HCT116 (cell line): ENCODE measurements at regions not wholly inside any gene's neighbourhood (a gene's known extent, or its start where the extent isn't known, plus 50 kb on each side); places are given as distances from the start of the nearest gene placed in this dataset.

ENCODE experiments used
- ATAC-seq: fragments of 200-7000 bp; cut with Tn5 transposase; 2 replicates; pipeline ENCODE4 v1.9.1; 2020; ENCODE audit warnings: mild to moderate bottlenecking, moderate library complexity
- BruUV-seq: library from RNA; stranded (reverse); fragments of 400-500 nt; replicated peaks from 2 replicates; lab custom pipeline; 2021; lab: Mats Ljungman, UMichigan
- CTCF ChIA-PET: fragments of 300-600 bp; sonication (Branson Sonifier 250); formaldehyde crosslinking; loops from one replicate; lab custom pipeline; 2021; ENCODE audit warnings: antibody characterized with exemption; lab: Charles Lee
- POLR2A ChIA-PET: fragments of 300-600, 350-600 bp; sonication (Branson Sonifier 250); formaldehyde crosslinking; loops from one replicate; lab custom pipeline; 2021; ENCODE audit warnings: antibody characterized with exemption; lab: Charles Lee
- RAD21 ChIA-PET, 2 experiments: fragments of 300-600 bp; sonication (Branson Sonifier 250); formaldehyde crosslinking; loops; one replicate each; lab custom pipeline; 2023; ENCODE audit warnings: low total read pairs in 2 of 2; ENCODE audit not compliant: uncharacterized antibody in 2 of 2, unreplicated experiment in 2 of 2, low non-redundant PET in 1 of 2; lab: Charles Lee
- DNase-seq: peaks from one replicate; pipeline ENCODE4 v3.0.0-alpha.2; 2010; ENCODE audit warnings: low read depth, low spot score
- H2AFZ ChIP-seq: fragments of 200-600 bp; shearing (Covaris generic), sonication (generic); 2 replicates; pipeline ENCODE4 v1.6.1; 2017; ENCODE audit warnings: low read depth, mixed run types, mixed read lengths, antibody characterized with exemption, low read length; ENCODE audit not compliant: poor library complexity, severe bottlenecking
- H3K27ac ChIP-seq: 2 replicates; pipeline ENCODE4 v1.5.1; 2012; ENCODE audit warnings: low read depth, low read length
- H3K27me3 ChIP-seq: fragments of 200-600 bp; sonication (generic); 2 replicates; pipeline ENCODE4 v1.6.1; 2016; ENCODE audit warnings: mixed run types, low read length, mixed read lengths; ENCODE audit not compliant: insufficient read depth
- H3K36me3 ChIP-seq, 2 experiments: fragments of 200-500 bp in 1 of 2; fragments of 200-600 bp in 1 of 2; sonication (Bioruptor generic) in 1 of 2; sonication (generic) in 1 of 2; 2 replicates each; pipeline versions ENCODE4 v1.5.1 to v1.6.1; 2014 to 2016; ENCODE audit warnings: low read length in 2 of 2, inconsistent platforms in 1 of 2, mixed read lengths in 1 of 2, mixed run types in 1 of 2; ENCODE audit not compliant: insufficient read depth in 2 of 2, control insufficient read depth in 1 of 2
- H3K4me1 ChIP-seq, 2 experiments: fragments of 200-600 bp in 1 of 2; sonication (generic) in 1 of 2; 2 replicates each; pipeline versions ENCODE4 v1.5.1 to v1.6.1; 2012 to 2017; ENCODE audit warnings: low read length in 2 of 2, inconsistent platforms in 1 of 2, mild to moderate bottlenecking in 1 of 2, mixed read lengths in 1 of 2, mixed run types in 1 of 2, moderate library complexity in 1 of 2; ENCODE audit not compliant: insufficient read depth in 2 of 2, control insufficient read depth in 1 of 2
- H3K4me2 ChIP-seq: fragments of 200-600 bp; sonication (generic); 2 replicates; pipeline ENCODE4 v1.6.1; 2017; ENCODE audit warnings: mixed run types, low read length, mixed read lengths
- H3K4me3 ChIP-seq, 2 experiments: fragments of 200-600 bp in 1 of 2; sonication (generic) in 1 of 2; replicated peaks in 1 of 2; 2 replicates each; pipeline ENCODE4 v1.5.1; 2011 to 2016; ENCODE audit warnings: low read length in 2 of 2, control low read depth in 1 of 2, low read depth in 1 of 2, mild to moderate bottlenecking in 1 of 2, mixed read lengths in 1 of 2, mixed run types in 1 of 2
- H3K79me2 ChIP-seq: fragments of 200-600 bp; sonication (generic); 2 replicates; pipeline ENCODE4 v1.6.1; 2017; ENCODE audit warnings: mild to moderate bottlenecking, mixed run types, low read length, moderate library complexity, mixed read lengths; ENCODE audit not compliant: insufficient read depth
- H3K9ac ChIP-seq: fragments of 200-600 bp; sonication (generic); 2 replicates; pipeline ENCODE4 v1.6.1; 2016; ENCODE audit warnings: low read length, mixed read lengths
- H3K9me2 ChIP-seq: fragments of 200-600 bp; sonication (generic), shearing (Covaris generic); 2 replicates; pipeline ENCODE4 v1.6.1; 2017; ENCODE audit warnings: mixed run types, mild to moderate bottlenecking, moderate library complexity; ENCODE audit not compliant: insufficient read depth
- H3K9me3 ChIP-seq, 2 experiments: fragments of 200-500 bp in 1 of 2; fragments of 200-600 bp in 1 of 2; sonication (Bioruptor generic) in 1 of 2; sonication (generic) in 1 of 2; 2 replicates each; pipeline ENCODE4 v1.6.1; 2014 to 2017; ENCODE audit warnings: low read length in 2 of 2, mixed read lengths in 2 of 2, inconsistent platforms in 1 of 2, low read depth in 1 of 2, mild to moderate bottlenecking in 1 of 2, mixed run types in 1 of 2, moderate library complexity in 1 of 2; ENCODE audit not compliant: control insufficient read depth in 1 of 2, insufficient read depth in 1 of 2
- H4K20me1 ChIP-seq: fragments of 200-600 bp; sonication (generic), shearing (Covaris generic); 2 replicates; pipeline ENCODE4 v1.6.1; 2017; ENCODE audit warnings: mixed run types, mild to moderate bottlenecking, moderate library complexity; ENCODE audit not compliant: insufficient read depth
- CBX3 ChIP-seq: IDR thresholded peaks from 2 replicates; pipeline ENCODE4 v1.6.1; 2012; ENCODE audit warnings: low read depth
- CEBPB ChIP-seq: IDR thresholded peaks from 2 replicates; pipeline ENCODE4 v1.6.1; 2012; ENCODE audit warnings: low read depth
- EGR1 ChIP-seq: IDR thresholded peaks from 2 replicates; pipeline ENCODE4 v1.6.1; 2012; ENCODE audit warnings: low read depth
- ELF1 ChIP-seq: IDR thresholded peaks from 2 replicates; pipeline ENCODE4 v1.6.1; 2012; ENCODE audit warnings: low read depth, borderline replicate concordance
- EZH2 ChIP-seq: fragments of 200-600 bp; sonication (generic); IDR thresholded peaks from 2 replicates; pipeline ENCODE4 v1.6.1; 2017; ENCODE audit warnings: antibody characterized with exemption, mixed run types
- EZH2phosphoT487 ChIP-seq: fragments of 200-600 bp; IDR thresholded peaks from 2 replicates; pipeline ENCODE4 v1.6.1; 2018; ENCODE audit warnings: antibody characterized with exemption, borderline replicate concordance
- FOSL1 ChIP-seq: IDR thresholded peaks from 2 replicates; pipeline ENCODE4 v1.6.1; 2012; ENCODE audit warnings: low read depth
- POLR2A ChIP-seq: IDR thresholded peaks from 2 replicates; pipeline ENCODE4 v1.7.0; 2011; ENCODE audit warnings: borderline replicate concordance; ENCODE audit not compliant: insufficient read depth, insufficient read length; ENCODE audit errors: extremely low read depth
- RAD21 ChIP-seq: IDR thresholded peaks from 2 replicates; pipeline ENCODE4 v1.6.1; 2012; ENCODE audit warnings: low read depth, mild to moderate bottlenecking
- SIN3A ChIP-seq: IDR thresholded peaks from 2 replicates; pipeline ENCODE4 v1.6.1; 2012; ENCODE audit warnings: low read depth
- YY1 ChIP-seq: IDR thresholded peaks from 2 replicates; pipeline ENCODE4 v1.6.1; 2011; ENCODE audit warnings: low read length, low read depth, moderate library complexity, mild to moderate bottlenecking; ENCODE audit not compliant: insufficient replicate concordance; ENCODE audit errors: extremely low read depth
- ZFX ChIP-seq: fragments of 450-650 bp; IDR thresholded peaks from 2 replicates; pipeline ENCODE4 v1.6.1; 2017
- ZNF274 ChIP-seq: fragments of 200-500 bp; sonication (Bioruptor generic); IDR thresholded peaks from 2 replicates; pipeline ENCODE4 v1.6.1; 2014; ENCODE audit warnings: mild to moderate bottlenecking, low read depth, low read length, inconsistent platforms
- intact Hi-C: fragments of 100-400 bp; cut with micrococcal nuclease; formaldehyde crosslinking; loops from 2 replicates; pipeline ENCODE4 v1.10.0; 2022
- TF ChIP-seq, protein P1 (sequence below), 3 experiments: fragments of 200-600 bp in 1 of 3; sonication (generic) in 1 of 3; IDR thresholded peaks in 2 of 3; conservative IDR thresholded peaks in 1 of 3; 2 replicates each; pipeline ENCODE4 v1.5.1; 2012 to 2017; ENCODE audit warnings: low read depth in 2 of 3, low read length in 2 of 3, antibody characterized with exemption in 1 of 3, borderline replicate concordance in 1 of 3, control low read depth in 1 of 3, mild to moderate bottlenecking in 1 of 3, mixed read lengths in 1 of 3, mixed run types in 1 of 3, moderate library complexity in 1 of 3; ENCODE audit not compliant: insufficient read depth in 1 of 3
- TF ChIP-seq, protein P2 (sequence below): IDR thresholded peaks from 2 replicates; pipeline ENCODE4 v1.6.1; 2012
- TF ChIP-seq, protein P3 (sequence below): IDR thresholded peaks from 2 replicates; pipeline ENCODE4 v1.6.1; 2011; ENCODE audit warnings: mild to moderate bottlenecking, low read length, moderate library complexity; ENCODE audit not compliant: insufficient replicate concordance; ENCODE audit errors: extremely low read depth
- TF ChIP-seq, protein P4 (sequence below): IDR thresholded peaks from 2 replicates; pipeline ENCODE4 v1.6.1; 2012; ENCODE audit warnings: low read depth

DNA sequence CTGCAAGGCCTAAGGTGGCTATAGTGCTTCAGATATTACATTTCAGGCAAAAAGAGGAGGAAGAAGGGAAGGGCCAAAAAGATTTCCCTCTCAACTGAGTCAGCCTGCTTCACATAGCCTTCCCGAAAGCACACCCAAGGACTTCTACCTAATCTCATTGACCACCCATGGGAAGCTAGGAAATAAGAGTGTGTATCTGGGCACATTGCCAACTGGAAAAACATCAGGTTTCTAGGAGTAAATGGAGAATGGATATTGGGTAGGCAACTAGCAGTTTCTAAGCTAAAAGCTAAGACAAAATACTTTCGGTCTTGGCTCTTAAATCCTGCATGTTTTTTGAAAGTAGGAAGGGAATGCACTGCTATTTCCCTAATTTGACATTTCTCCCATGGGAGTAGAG is 221.7 kb upstream of the GRIP1 start (continued):
- TF ChIP-seq, protein P1, sequence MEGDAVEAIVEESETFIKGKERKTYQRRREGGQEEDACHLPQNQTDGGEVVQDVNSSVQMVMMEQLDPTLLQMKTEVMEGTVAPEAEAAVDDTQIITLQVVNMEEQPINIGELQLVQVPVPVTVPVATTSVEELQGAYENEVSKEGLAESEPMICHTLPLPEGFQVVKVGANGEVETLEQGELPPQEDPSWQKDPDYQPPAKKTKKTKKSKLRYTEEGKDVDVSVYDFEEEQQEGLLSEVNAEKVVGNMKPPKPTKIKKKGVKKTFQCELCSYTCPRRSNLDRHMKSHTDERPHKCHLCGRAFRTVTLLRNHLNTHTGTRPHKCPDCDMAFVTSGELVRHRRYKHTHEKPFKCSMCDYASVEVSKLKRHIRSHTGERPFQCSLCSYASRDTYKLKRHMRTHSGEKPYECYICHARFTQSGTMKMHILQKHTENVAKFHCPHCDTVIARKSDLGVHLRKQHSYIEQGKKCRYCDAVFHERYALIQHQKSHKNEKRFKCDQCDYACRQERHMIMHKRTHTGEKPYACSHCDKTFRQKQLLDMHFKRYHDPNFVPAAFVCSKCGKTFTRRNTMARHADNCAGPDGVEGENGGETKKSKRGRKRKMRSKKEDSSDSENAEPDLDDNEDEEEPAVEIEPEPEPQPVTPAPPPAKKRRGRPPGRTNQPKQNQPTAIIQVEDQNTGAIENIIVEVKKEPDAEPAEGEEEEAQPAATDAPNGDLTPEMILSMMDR (IDR thresholded peaks at IDR 0.05 in 2 of 3, conservative IDR thresholded peaks at IDR 0.05 in 1 of 3; ENCODE audit: borderline replicate concordance in 1 of 3, insufficient read depth in 1 of 3, low read depth in 2 of 3, low read length in 2 of 3), result no peak
- TF ChIP-seq EGR1 (no peak), ELF1 (no peak), ZNF274 (no peak), FOSL1 (no peak), POLR2A (no peak)
- TF ChIP-seq, protein P2, sequence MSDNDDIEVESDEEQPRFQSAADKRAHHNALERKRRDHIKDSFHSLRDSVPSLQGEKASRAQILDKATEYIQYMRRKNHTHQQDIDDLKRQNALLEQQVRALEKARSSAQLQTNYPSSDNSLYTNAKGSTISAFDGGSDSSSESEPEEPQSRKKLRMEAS, result no peak

DNA sequence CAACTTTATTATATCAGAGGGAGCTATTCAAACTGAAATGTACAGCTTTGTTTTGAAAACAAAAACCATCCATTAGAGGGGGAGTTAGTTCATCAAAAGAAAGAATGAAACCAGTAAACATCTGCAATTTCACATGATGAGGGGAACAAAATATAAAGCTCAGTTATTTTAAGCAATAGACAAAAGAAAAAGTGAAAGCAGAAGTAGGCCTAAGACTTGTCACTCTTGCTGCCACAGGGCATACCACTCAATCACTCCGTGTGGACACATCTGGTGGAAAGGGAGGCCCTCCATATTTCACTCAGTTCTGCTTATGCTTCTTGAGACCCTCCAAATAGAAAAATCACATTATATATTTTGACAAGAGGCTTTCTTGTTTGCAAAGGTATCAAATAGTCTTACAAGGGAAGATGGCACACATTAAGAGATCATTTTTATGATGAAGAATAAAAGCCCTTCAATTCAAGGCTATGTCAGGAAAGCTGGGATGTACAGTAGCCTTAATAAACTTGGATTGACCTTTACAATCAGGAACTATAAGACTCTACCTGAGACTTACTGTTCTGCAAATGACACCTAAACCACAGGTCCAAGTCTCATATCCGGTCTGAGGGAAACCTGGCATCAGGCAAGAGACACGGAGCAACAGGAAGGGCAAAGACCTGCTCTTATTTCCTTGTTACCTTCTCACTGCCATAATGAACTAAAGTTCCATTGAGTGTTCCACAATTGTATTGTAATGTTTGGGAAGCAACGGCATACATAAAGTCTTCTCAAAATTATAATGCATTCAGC is 222.5 kb upstream of the GRIP1 start:
- ChIA-PET POLR2A (no interaction called here), RAD21 (no interaction called here), CTCF (no interaction called here)
- H3K4me2 ChIP-seq, result no peak overlapping the region
- H3K4me3 ChIP-seq, result no peak overlapping the region
- ATAC-seq, result no peak
- no peak overlapping the region for H3K9ac ChIP-seq
- H3K79me2 ChIP-seq, result no peaks in the 10 kb centered on the region
- H3K27me3 ChIP-seq, result peaks cover 46% of the 10 kb centered on the region
- TF ChIP-seq EZH2, result no peak
- TF ChIP-seq, protein P3, sequence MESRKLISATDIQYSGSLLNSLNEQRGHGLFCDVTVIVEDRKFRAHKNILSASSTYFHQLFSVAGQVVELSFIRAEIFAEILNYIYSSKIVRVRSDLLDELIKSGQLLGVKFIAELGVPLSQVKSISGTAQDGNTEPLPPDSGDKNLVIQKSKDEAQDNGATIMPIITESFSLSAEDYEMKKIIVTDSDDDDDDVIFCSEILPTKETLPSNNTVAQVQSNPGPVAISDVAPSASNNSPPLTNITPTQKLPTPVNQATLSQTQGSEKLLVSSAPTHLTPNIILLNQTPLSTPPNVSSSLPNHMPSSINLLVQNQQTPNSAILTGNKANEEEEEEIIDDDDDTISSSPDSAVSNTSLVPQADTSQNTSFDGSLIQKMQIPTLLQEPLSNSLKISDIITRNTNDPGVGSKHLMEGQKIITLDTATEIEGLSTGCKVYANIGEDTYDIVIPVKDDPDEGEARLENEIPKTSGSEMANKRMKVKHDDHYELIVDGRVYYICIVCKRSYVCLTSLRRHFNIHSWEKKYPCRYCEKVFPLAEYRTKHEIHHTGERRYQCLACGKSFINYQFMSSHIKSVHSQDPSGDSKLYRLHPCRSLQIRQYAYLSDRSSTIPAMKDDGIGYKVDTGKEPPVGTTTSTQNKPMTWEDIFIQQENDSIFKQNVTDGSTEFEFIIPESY, result no peak
- no peak for TF ChIP-seq SIN3A
- TF ChIP-seq CEBPB, result no peak
- TF ChIP-seq ELF1, result no peak
- TF ChIP-seq CBX3, result no peak
- no peak for TF ChIP-seq YY1
- no peak for TF ChIP-seq ZFX
- TF ChIP-seq, protein P2, result no peak
- TF ChIP-seq EZH2phosphoT487, result no peak
- TF ChIP-seq, protein P4, sequence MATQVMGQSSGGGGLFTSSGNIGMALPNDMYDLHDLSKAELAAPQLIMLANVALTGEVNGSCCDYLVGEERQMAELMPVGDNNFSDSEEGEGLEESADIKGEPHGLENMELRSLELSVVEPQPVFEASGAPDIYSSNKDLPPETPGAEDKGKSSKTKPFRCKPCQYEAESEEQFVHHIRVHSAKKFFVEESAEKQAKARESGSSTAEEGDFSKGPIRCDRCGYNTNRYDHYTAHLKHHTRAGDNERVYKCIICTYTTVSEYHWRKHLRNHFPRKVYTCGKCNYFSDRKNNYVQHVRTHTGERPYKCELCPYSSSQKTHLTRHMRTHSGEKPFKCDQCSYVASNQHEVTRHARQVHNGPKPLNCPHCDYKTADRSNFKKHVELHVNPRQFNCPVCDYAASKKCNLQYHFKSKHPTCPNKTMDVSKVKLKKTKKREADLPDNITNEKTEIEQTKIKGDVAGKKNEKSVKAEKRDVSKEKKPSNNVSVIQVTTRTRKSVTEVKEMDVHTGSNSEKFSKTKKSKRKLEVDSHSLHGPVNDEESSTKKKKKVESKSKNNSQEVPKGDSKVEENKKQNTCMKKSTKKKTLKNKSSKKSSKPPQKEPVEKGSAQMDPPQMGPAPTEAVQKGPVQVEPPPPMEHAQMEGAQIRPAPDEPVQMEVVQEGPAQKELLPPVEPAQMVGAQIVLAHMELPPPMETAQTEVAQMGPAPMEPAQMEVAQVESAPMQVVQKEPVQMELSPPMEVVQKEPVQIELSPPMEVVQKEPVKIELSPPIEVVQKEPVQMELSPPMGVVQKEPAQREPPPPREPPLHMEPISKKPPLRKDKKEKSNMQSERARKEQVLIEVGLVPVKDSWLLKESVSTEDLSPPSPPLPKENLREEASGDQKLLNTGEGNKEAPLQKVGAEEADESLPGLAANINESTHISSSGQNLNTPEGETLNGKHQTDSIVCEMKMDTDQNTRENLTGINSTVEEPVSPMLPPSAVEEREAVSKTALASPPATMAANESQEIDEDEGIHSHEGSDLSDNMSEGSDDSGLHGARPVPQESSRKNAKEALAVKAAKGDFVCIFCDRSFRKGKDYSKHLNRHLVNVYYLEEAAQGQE, result no peak
- no peak for TF ChIP-seq RAD21
- no peak for TF ChIP-seq EGR1
- H4K20me1 ChIP-seq, result no peaks in the 10 kb centered on the region
- no peaks in the 10 kb centered on the region for H3K4me1 ChIP-seq
- no peaks in the 10 kb centered on the region for H3K36me3 ChIP-seq
- H2AFZ ChIP-seq, result no peak overlapping the region
- no peaks in the 10 kb centered on the region for H3K9me3 ChIP-seq
- no peak overlapping the region for H3K27ac ChIP-seq
- H3K9me2 ChIP-seq, result no peaks in the 10 kb centered on the region
- intact Hi-C loops, result no loop called here
- no TSS peak for BruUV-seq
- no peak for DNase-seq
